Transverse colon (tissue), 4 donors: ENCODE measurements at regions not wholly inside any gene's neighbourhood (a gene's known extent, or its start where the extent isn't known, plus 50 kb on each side); places are given as distances from the start of the nearest gene placed in this dataset.

Source experiments
- DNase-seq: peaks from one replicate; pipeline ENCODE4 v3.0.0-alpha.2; 2019
- H3K27ac ChIP-seq, 4 donors: fragments of 200-600 bp; sonication (generic); 2 replicates each; pipeline ENCODE4 v1.5.1; 2016 to 2018; ENCODE audit warnings: inconsistent platforms in 4 of 4
- H3K27me3 ChIP-seq: fragments of 200-600 bp; sonication (generic); 2 replicates; pipeline ENCODE4 v1.5.1; 2017; ENCODE audit warnings: inconsistent platforms
- H3K36me3 ChIP-seq, 4 donors: fragments of 200-600 bp; sonication (generic); 2 replicates each; pipeline ENCODE4 v1.5.1; 2017 to 2019; ENCODE audit warnings: inconsistent platforms in 4 of 4
- H3K4me1 ChIP-seq, 4 donors: fragments of 200-600 bp; sonication (generic); 2 replicates each; pipeline ENCODE4 v1.5.1; 2017 to 2020; ENCODE audit warnings: inconsistent platforms in 4 of 4
- H3K4me3 ChIP-seq, 4 donors: fragments of 200-600 bp; sonication (generic); 1 replicate in 1 of 4; 2 replicates in 3 of 4; pipeline versions ENCODE4 v1.5.1 to v1.6.1; 2017 to 2019; ENCODE audit warnings: inconsistent platforms in 4 of 4
- H3K9me3 ChIP-seq, 2 donors: fragments of 200-600 bp; sonication (generic); 2 replicates each; pipeline ENCODE4 v1.5.1; 2017 to 2019; ENCODE audit warnings: inconsistent platforms in 2 of 2
- CTCF ChIP-seq, 5 experiments: fragments of 200-600 bp in 3 of 5; fragments of 450-650 bp in 2 of 5; sonication (generic) in 3 of 5; IDR thresholded peaks; 1 replicate in 2 of 5; 2 replicates in 3 of 5; pipeline ENCODE4 v1.5.1; 2016 to 2017; ENCODE audit warnings: antibody characterized with exemption in 5 of 5, inconsistent platforms in 3 of 5, mild to moderate bottlenecking in 2 of 5, moderate library complexity in 1 of 5
- EP300 ChIP-seq: sonication (generic); formaldehyde crosslinking; IDR thresholded peaks from one replicate; pipeline ENCODE4 v1.6.1; 2017; ENCODE audit warnings: antibody characterized with exemption, low read depth
- POLR2A ChIP-seq: fragments of 450-650 bp; IDR thresholded peaks from one replicate; pipeline ENCODE4 v1.6.1; 2016; ENCODE audit warnings: antibody characterized with exemption, mild to moderate bottlenecking, moderate library complexity
- POLR2AphosphoS5 ChIP-seq, 3 donors: sonication (generic); formaldehyde crosslinking; IDR thresholded peaks; one replicate each; pipeline ENCODE4 v1.6.1; 2016; ENCODE audit warnings: antibody characterized with exemption in 3 of 3
- WGBS, 2 donors: methylation state at CpG; one replicate each; pipeline ENCODE4 v1.1.5; 2018; ENCODE audit warnings: low coverage in 1 of 2; 5-methylcytosine and 5-hydroxymethylcytosine counted together
- in situ Hi-C, 4 donors: fragments of 200-750 bp; cut with MboI; loops; one replicate each; pipeline versions ENCODE4 v1.15.0 to v1.15.1; 2017; ENCODE audit warnings: low sequenced_read_pairs in 3 of 4, low pct_ligation_motif_present in 1 of 4, low pct_unique_long_range_greater_than_20kb in 1 of 4
- intact Hi-C: fragments of 100-400 bp; cut with DNase I; formaldehyde crosslinking; loops from one replicate; pipeline ENCODE4 v1.15.1; 2023; ENCODE audit warnings: low total_unique reads

DNA sequence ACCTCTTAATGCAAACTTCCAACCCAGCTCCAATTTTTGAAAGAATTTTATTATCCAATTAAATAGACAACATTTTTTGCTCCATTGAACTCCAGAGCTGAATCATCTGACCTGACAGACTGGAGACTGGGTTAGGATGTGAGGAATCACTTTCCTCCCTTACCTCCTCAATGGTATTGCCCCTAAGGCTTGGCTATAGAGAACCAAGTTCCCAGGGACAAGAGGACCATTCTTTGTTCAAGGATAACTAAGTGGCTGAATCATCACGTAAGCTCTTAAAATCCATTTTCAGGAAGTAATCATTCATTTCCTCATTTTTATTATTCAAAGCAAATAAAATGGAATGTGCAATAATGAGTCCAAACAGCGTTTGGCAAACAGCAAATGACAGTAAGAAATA, 335.1 kb downstream of the GATA3 start:
- DNase-seq = no peak
- H3K4me1 ChIP-seq = no peaks in the 10 kb centered on the region
- no peaks in the 10 kb centered on the region for H3K36me3 ChIP-seq
- 47 to 48% methylated on average over 2 of the region's 2 CpGs for WGBS, 2 donors
- intact Hi-C loops (no loop called here), in situ Hi-C loops (no loop called here)
- no peak overlapping the region for H3K4me3 ChIP-seq
- no peaks in the 10 kb centered on the region for H3K27me3 ChIP-seq
- TF ChIP-seq POLR2A (no peak), CTCF (IDR thresholded peaks at IDR 0.05) (no peak), POLR2AphosphoS5 (IDR thresholded peaks at IDR 0.05) (no peak), EP300 (no peak)
- no peaks in the 10 kb centered on the region for H3K9me3 ChIP-seq
- no peak overlapping the region for H3K27ac ChIP-seq

GRCh38 chr10:8392216-8392615, 337.7 kb downstream of the GATA3 start:
- Histone ChIP-seq H3K4me1 (no peaks in the 10 kb centered on the region), H3K4me3 (no peak overlapping the region), H3K27ac (no peak overlapping the region), H3K27me3 (no peaks in the 10 kb centered on the region), H3K9me3 (no peaks in the 10 kb centered on the region), H3K36me3 (no peaks in the 10 kb centered on the region)
- intact Hi-C loops = no loop called here
- in situ Hi-C loops = no loop called here
- WGBS, 2 donors = 76 to 89% methylated on average over 2 of the region's 2 CpGs
- DNase-seq = no peak
- TF ChIP-seq POLR2A (no peak), CTCF (IDR thresholded peaks at IDR 0.05) (no peak), EP300 (no peak), POLR2AphosphoS5 (IDR thresholded peaks at IDR 0.05) (no peak)

DNA sequence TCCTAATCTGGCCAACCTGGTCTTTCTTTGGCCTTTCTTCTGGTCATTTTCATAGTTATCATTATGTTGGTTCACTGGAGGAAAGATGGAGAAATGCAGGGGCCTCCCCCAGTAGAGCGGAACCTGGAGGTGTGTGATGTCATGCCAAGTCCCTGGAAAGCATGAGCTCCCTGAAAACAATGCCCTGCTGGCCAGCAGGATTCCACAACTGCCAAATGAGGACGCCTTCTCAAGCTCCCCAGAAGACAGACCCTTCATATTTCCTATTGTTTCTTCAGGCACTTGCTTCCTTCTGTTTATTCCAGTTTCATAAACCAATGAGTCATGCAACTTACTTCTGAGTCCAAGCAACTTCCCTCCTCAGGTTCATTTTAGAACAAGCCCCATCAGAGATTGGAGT, 339.0 kb downstream of the GATA3 start:
- TF ChIP-seq POLR2A (no peak), CTCF (IDR thresholded peaks at IDR 0.05) (no peak), POLR2AphosphoS5 (IDR thresholded peaks at IDR 0.05) (no peak), EP300 (no peak)
- WGBS, 2 donors = 62 to 72% methylated on average over 2 of the region's 2 CpGs

GRCh38 chr10:8396675-8397074, 342.2 kb downstream of the GATA3 start:
- no peak overlapping the region for H3K27ac ChIP-seq
- no peak for DNase-seq
- WGBS, 2 donors = 33 to 35% methylated on average over 1 of the region's 1 CpG
- intact Hi-C loops (no loop called here), in situ Hi-C loops (no loop called here)
- H3K27me3 ChIP-seq = no peaks in the 10 kb centered on the region
- no peak for TF ChIP-seq POLR2AphosphoS5 (IDR thresholded peaks at IDR 0.05)
- no peak for TF ChIP-seq POLR2A
- no peak for TF ChIP-seq CTCF (IDR thresholded peaks at IDR 0.05)
- TF ChIP-seq EP300 = no peak
- no peak overlapping the region for H3K4me3 ChIP-seq
- no peaks in the 10 kb centered on the region for H3K36me3 ChIP-seq
- no peaks in the 10 kb centered on the region for H3K9me3 ChIP-seq
- H3K4me1 ChIP-seq = no peaks in the 10 kb centered on the region

More for the DNA sequence above, 339.0 kb downstream of the GATA3 start:
- in situ Hi-C loops (no loop called here), intact Hi-C loops (no loop called here)
- Histone ChIP-seq H3K9me3 (no peaks in the 10 kb centered on the region), H3K4me3 (no peak overlapping the region), H3K27me3 (no peaks in the 10 kb centered on the region), H3K4me1 (no peaks in the 10 kb centered on the region), H3K36me3 (no peaks in the 10 kb centered on the region), H3K27ac (no peak overlapping the region)
- DNase-seq = no peak
